DND-41 (cell line): ENCODE measurements at regions not wholly inside any gene's neighbourhood (a gene's known extent, or its start where the extent isn't known, plus 50 kb on each side); places are given as distances from the start of the nearest gene placed in this dataset.

Experiments
- ATAC-seq: fragments of 200-7000 bp; cut with Tn5 transposase; 3 replicates; pipeline ENCODE4 v1.9.1; 2021; ENCODE audit warnings: low read depth; ENCODE audit not compliant: insufficient read depth
- DNase-seq: peaks from one replicate; pipeline ENCODE4 v3.0.0-alpha.2; 2020
- H2AFZ ChIP-seq: 2 replicates; pipeline ENCODE4 v1.6.0; 2012; ENCODE audit warnings: low read depth, low read length
- H3K27ac ChIP-seq: 2 replicates; pipeline ENCODE4 v1.5.1; 2012; ENCODE audit warnings: low read length, inconsistent platforms
- H3K27me3 ChIP-seq: fragments of 200-600 bp; sonication (generic); 2 replicates; pipeline ENCODE4 v1.6.0; 2012; ENCODE audit warnings: low read length, mild to moderate bottlenecking, inconsistent platforms; ENCODE audit not compliant: insufficient read depth, poor library complexity
- H3K36me3 ChIP-seq: 2 replicates; pipeline ENCODE4 v1.5.1; 2012; ENCODE audit warnings: low read length, inconsistent platforms; ENCODE audit not compliant: insufficient read depth
- H3K4me1 ChIP-seq: 2 replicates; pipeline ENCODE4 v1.5.1; 2012; ENCODE audit warnings: mild to moderate bottlenecking, low read length; ENCODE audit not compliant: insufficient read depth
- H3K4me2 ChIP-seq: 2 replicates; pipeline ENCODE4 v1.6.0; 2012; ENCODE audit warnings: mild to moderate bottlenecking, moderate library complexity, low read length, inconsistent platforms; ENCODE audit not compliant: insufficient read depth
- H3K4me3 ChIP-seq, 2 experiments: fragments of 200-600 bp in 1 of 2; shearing (Covaris generic) in 1 of 2; 2 replicates each; pipeline ENCODE4 v1.5.1; 2012 to 2016; ENCODE audit warnings: inconsistent platforms in 2 of 2, low read length in 2 of 2, mild to moderate bottlenecking in 2 of 2, low read depth in 1 of 2, moderate library complexity in 1 of 2
- H3K79me2 ChIP-seq: 2 replicates; pipeline ENCODE4 v1.6.0; 2012; ENCODE audit warnings: low read length, inconsistent platforms; ENCODE audit not compliant: insufficient read depth
- H3K9ac ChIP-seq: 2 replicates; pipeline ENCODE4 v1.6.0; 2012; ENCODE audit warnings: low read depth, mild to moderate bottlenecking, inconsistent platforms, low read length, moderate library complexity
- H3K9me3 ChIP-seq: 2 replicates; pipeline ENCODE4 v1.5.1; 2012; ENCODE audit warnings: low read length, moderate library complexity, mild to moderate bottlenecking, inconsistent platforms; ENCODE audit not compliant: insufficient read depth, severe bottlenecking
- H4K20me1 ChIP-seq: 2 replicates; pipeline ENCODE4 v1.6.0; 2012; ENCODE audit warnings: low read length; ENCODE audit not compliant: insufficient read depth
- EZH2 ChIP-seq: IDR thresholded peaks from 3 replicates; pipeline ENCODE4 v1.6.1; 2012; ENCODE audit warnings: borderline replicate concordance, low read depth, mild to moderate bottlenecking, moderate library complexity, low read length, inconsistent platforms; ENCODE audit not compliant: severe bottlenecking
- TF ChIP-seq, protein P1 (sequence below): IDR thresholded peaks from 2 replicates; pipeline ENCODE4 v1.5.1; 2012; ENCODE audit warnings: borderline replicate concordance, low read length, moderate library complexity, mild to moderate bottlenecking; ENCODE audit not compliant: poor library complexity, severe bottlenecking; ENCODE audit errors: extremely low read depth

DNA sequence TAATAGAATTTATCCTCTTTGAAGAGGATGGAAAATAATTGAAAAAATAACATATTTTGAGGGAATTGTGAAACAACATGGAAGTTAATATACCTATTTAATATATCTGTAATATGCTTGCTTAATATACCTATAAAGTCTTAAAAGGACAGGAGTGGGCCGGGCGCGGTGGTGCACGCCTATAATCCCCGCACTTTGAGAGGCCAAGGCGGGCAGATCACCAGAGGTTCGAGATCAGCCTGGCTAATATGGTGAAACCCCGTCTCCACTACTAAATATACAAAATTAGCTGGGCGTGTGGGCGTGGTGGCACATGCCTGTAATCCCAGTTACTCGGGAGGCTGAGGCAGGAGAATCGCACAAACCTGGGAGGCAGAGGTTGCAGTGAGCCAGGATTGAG lies 254.9 kb downstream of the TMX3 start:
- no peak overlapping the region for H2AFZ ChIP-seq
- DNase-seq (no peak), ATAC-seq (no peak)
- no peaks in the 10 kb centered on the region for H3K4me1 ChIP-seq
- H3K79me2 ChIP-seq, result no peaks in the 10 kb centered on the region
- H3K36me3 ChIP-seq, result no peaks in the 10 kb centered on the region
- H3K4me3 ChIP-seq, result no peak overlapping the region
- no peak overlapping the region for H3K27ac ChIP-seq
- H3K9ac ChIP-seq, result no peak overlapping the region
- no peak overlapping the region for H3K4me2 ChIP-seq
- H3K27me3 ChIP-seq, result no peaks in the 10 kb centered on the region
- no peaks in the 10 kb centered on the region for H4K20me1 ChIP-seq
- no peaks in the 10 kb centered on the region for H3K9me3 ChIP-seq
- TF ChIP-seq, protein P1, sequence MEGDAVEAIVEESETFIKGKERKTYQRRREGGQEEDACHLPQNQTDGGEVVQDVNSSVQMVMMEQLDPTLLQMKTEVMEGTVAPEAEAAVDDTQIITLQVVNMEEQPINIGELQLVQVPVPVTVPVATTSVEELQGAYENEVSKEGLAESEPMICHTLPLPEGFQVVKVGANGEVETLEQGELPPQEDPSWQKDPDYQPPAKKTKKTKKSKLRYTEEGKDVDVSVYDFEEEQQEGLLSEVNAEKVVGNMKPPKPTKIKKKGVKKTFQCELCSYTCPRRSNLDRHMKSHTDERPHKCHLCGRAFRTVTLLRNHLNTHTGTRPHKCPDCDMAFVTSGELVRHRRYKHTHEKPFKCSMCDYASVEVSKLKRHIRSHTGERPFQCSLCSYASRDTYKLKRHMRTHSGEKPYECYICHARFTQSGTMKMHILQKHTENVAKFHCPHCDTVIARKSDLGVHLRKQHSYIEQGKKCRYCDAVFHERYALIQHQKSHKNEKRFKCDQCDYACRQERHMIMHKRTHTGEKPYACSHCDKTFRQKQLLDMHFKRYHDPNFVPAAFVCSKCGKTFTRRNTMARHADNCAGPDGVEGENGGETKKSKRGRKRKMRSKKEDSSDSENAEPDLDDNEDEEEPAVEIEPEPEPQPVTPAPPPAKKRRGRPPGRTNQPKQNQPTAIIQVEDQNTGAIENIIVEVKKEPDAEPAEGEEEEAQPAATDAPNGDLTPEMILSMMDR, result no peak

DNA sequence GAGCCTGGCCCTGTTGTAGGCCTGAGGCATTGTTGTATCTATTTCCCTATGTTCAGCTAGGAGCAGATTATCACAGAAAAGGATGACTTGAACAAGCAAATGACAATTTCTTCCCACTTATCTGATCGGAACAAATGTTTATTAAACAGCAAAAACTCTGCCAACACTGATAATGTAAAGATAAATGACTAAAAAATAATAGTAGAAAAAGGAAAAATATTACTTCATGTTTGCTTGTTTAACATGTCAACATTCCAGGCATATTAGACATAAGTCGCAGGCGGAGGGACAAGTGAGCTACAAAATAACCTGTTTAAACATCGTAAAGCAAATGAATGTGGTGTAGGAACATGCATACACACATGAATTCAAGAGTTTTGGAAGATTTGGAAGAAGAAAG lies 257.9 kb downstream of the TMX3 start:
- peaks cover 1% of the 10 kb centered on the region for H3K9me3 ChIP-seq
- H3K4me2 ChIP-seq, result no peak overlapping the region
- H3K27ac ChIP-seq, result no peak overlapping the region
- H3K4me1 ChIP-seq, result no peaks in the 10 kb centered on the region
- no peaks in the 10 kb centered on the region for H3K27me3 ChIP-seq
- H2AFZ ChIP-seq, result no peak overlapping the region
- H3K4me3 ChIP-seq, result no peak overlapping the region
- DNase-seq (no peak), ATAC-seq (no peak)
- no peaks in the 10 kb centered on the region for H3K79me2 ChIP-seq
- H4K20me1 ChIP-seq, result no peaks in the 10 kb centered on the region
- no peaks in the 10 kb centered on the region for H3K36me3 ChIP-seq
- H3K9ac ChIP-seq, result no peak overlapping the region
- no peak for TF ChIP-seq EZH2
- TF ChIP-seq, protein P1, result no peak

DNA sequence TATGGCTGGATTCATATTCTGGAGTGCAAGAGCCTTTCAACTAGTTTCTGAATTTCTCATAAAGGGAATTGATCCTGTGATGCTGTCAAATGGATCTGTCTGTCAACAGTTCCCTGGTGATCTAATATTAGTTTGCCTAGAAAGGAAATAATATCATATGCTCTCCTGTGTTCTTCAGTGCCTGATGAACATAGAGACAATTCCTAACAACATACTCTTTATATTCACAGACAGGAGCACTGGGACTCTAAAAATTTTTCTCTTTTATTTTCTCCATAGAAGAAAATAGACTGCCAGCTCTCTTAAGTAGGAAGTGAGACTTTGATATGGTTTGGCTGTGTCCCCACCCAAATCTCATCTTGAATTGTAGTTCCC lies 259.7 kb downstream of the TMX3 start:
- ATAC-seq, result no peak
- H4K20me1 ChIP-seq, result no peaks in the 10 kb centered on the region
- H3K27me3 ChIP-seq, result no peaks in the 10 kb centered on the region
- TF ChIP-seq, protein P1, result no peak
- TF ChIP-seq EZH2, result no peak
- no peaks in the 10 kb centered on the region for H3K4me1 ChIP-seq
- no peak overlapping the region for H2AFZ ChIP-seq
- peaks cover 1% of the 10 kb centered on the region for H3K9me3 ChIP-seq
- DNase-seq, result no peak
- no peak overlapping the region for H3K4me2 ChIP-seq
- no peak overlapping the region for H3K4me3 ChIP-seq
- H3K9ac ChIP-seq, result no peak overlapping the region
- no peak overlapping the region for H3K27ac ChIP-seq
- H3K79me2 ChIP-seq, result no peaks in the 10 kb centered on the region
- no peaks in the 10 kb centered on the region for H3K36me3 ChIP-seq

DNA sequence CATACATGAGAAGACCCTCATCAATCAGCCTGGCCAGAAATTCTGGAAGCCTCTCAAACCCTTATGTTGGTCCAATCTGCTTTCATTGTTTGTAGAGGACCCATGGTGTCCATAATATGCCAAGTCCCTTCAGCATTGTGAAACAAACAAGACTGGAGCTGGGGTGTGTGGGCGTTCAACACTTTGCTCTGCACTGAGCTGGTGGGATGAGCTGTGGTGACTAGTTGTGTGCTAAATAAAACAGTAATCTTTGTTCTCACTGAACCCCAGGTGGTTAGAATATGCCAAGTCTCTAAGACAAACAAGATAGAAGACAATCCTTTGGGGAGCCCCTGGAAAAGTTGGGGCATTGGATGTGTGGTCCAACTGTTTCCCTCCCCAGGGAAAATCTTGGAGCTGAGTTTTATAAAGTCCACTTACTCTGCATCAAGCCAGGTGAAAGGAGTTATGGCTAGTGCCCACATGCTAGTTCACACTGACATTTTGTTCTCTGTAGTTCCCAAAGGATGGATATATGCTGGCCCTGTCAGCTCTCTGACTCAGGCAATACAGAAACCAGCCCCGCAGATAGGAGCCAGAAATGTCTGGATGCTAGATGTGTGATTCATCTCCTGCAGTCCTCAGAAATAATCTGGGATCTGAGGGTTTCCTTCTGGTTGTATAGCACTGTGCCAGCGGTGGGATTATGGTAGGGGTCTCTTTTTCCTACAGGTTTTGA lies 260.2 kb downstream of the TMX3 start:
- TF ChIP-seq EZH2, result no peak
- TF ChIP-seq, protein P1, result no peak
- Histone ChIP-seq H4K20me1 (no peaks in the 10 kb centered on the region), H3K9ac (no peak overlapping the region), H3K9me3 (peaks cover 1% of the 10 kb centered on the region), H3K79me2 (no peaks in the 10 kb centered on the region), H2AFZ (no peak overlapping the region), H3K4me3 (no peak overlapping the region), H3K27ac (no peak overlapping the region), H3K36me3 (no peaks in the 10 kb centered on the region), H3K4me2 (no peak overlapping the region), H3K4me1 (no peaks in the 10 kb centered on the region), H3K27me3 (no peaks in the 10 kb centered on the region)
- no peak for DNase-seq
- no peak for ATAC-seq
